A673 (cell line): ENCODE measurements at regions not wholly inside any gene's neighbourhood (a gene's known extent, or its start where the extent isn't known, plus 50 kb on each side); places are given as distances from the start of the nearest gene placed in this dataset.

Experiments
- BruUV-seq: library from RNA; stranded (reverse); fragments of 400-500 nt; replicated peaks from 2 replicates; lab custom pipeline; 2021; lab: Mats Ljungman, UMichigan
- CTCF ChIA-PET: fragments of 300-600 bp; sonication (Branson Sonifier 250); formaldehyde crosslinking; loops from one replicate; lab custom pipeline; 2022; ENCODE audit warnings: antibody characterized with exemption; lab: Charles Lee
- POLR2A ChIA-PET: fragments of 300-600 bp; sonication (Branson Sonifier 250); formaldehyde crosslinking; loops from one replicate; lab custom pipeline; 2022; ENCODE audit warnings: antibody characterized with exemption; ENCODE audit not compliant: low non-redundant PET; lab: Charles Lee
- DNase-seq: peaks from one replicate; pipeline ENCODE4 v3.0.0-alpha.2; 2015; ENCODE audit warnings: low spot score
- H3K27ac ChIP-seq: fragments of 200-600 bp; sonication (generic); 2 replicates; pipeline ENCODE4 v1.5.1; 2016; ENCODE audit warnings: mixed run types, low read depth, mild to moderate bottlenecking, mixed read lengths, antibody characterized with exemption, low read length; ENCODE audit not compliant: poor library complexity, severe bottlenecking
- H3K27me3 ChIP-seq: fragments of 200-600 bp; sonication (generic); replicated peaks from 2 replicates; pipeline ENCODE4 v1.6.1; 2017; ENCODE audit warnings: mixed run types, low read depth, mild to moderate bottlenecking, mixed read lengths, antibody characterized with exemption, low read length; ENCODE audit not compliant: insufficient read depth, poor library complexity
- H3K36me3 ChIP-seq: fragments of 200-600 bp; sonication (generic); 2 replicates; pipeline ENCODE4 v1.6.1; 2016; ENCODE audit warnings: mixed run types, mild to moderate bottlenecking, mixed read lengths, antibody characterized with exemption, low read length; ENCODE audit not compliant: insufficient read depth, poor library complexity, severe bottlenecking
- H3K4me1 ChIP-seq: fragments of 200-600 bp; sonication (generic); 2 replicates; pipeline ENCODE4 v1.6.1; 2017; ENCODE audit warnings: mixed run types, mild to moderate bottlenecking, mixed read lengths, antibody characterized with exemption, low read length; ENCODE audit not compliant: insufficient read depth, poor library complexity, severe bottlenecking
- H3K4me3 ChIP-seq: fragments of 200-600 bp; sonication (generic); 2 replicates; pipeline ENCODE4 v1.5.1; 2016; ENCODE audit warnings: low read depth, mixed run types, mild to moderate bottlenecking, mixed read lengths, low read length; ENCODE audit not compliant: poor library complexity, severe bottlenecking
- H3K9me3 ChIP-seq: fragments of 200-600 bp; sonication (generic); 2 replicates; pipeline ENCODE4 v1.6.1; 2016; ENCODE audit warnings: mixed run types, low read depth, mild to moderate bottlenecking, mixed read lengths, antibody characterized with exemption, low read length; ENCODE audit not compliant: poor library complexity, severe bottlenecking
- CTCF ChIP-seq: fragments of 300-800, 200-600 bp; sonication (generic); conservative IDR thresholded peaks from 2 replicates; pipeline ENCODE4 v1.5.1; 2017; ENCODE audit warnings: low read depth, mild to moderate bottlenecking, antibody characterized with exemption, low read length, moderate library complexity, mixed read lengths
- EZH2 ChIP-seq: fragments of 200-600 bp; sonication (generic); IDR thresholded peaks from 2 replicates; pipeline ENCODE4 v1.6.1; 2017; ENCODE audit warnings: borderline replicate concordance, low read depth, mild to moderate bottlenecking, mixed read lengths, antibody characterized with exemption, low read length; ENCODE audit not compliant: poor library complexity, severe bottlenecking
- intact Hi-C: fragments of 100-400 bp; cut with micrococcal nuclease; formaldehyde crosslinking; loops from one replicate; pipeline ENCODE4 v1.10.0; 2022; ENCODE audit not compliant: unreplicated experiment

- no peaks in the 10 kb centered on the region for H3K27me3 ChIP-seq
- peaks cover 14% of the 10 kb centered on the region for H3K9me3 ChIP-seq
- no peak overlapping the region for H3K27ac ChIP-seq
- POLR2A ChIA-PET: no interaction called here
- BruUV-seq: no TSS peak
- no peaks in the 10 kb centered on the region for H3K36me3 ChIP-seq
- intact Hi-C loops: no loop called here
- TF ChIP-seq CTCF: no peak
- no peak for TF ChIP-seq EZH2
- H3K4me1 ChIP-seq: no peaks in the 10 kb centered on the region
- CTCF ChIA-PET: no interaction called here
- no peak for DNase-seq
- no peak overlapping the region for H3K4me3 ChIP-seq
Observed at GRCh38 chr1:30200161-30200560, 523.2 kb downstream of the MATN1 start.

GRCh38 chr1:30199563-30199962 is 523.8 kb downstream of the MATN1 start:
- H3K9me3 ChIP-seq: peaks cover 14% of the 10 kb centered on the region
- no peaks in the 10 kb centered on the region for H3K36me3 ChIP-seq
- H3K4me3 ChIP-seq: no peak overlapping the region
- H3K27me3 ChIP-seq: no peaks in the 10 kb centered on the region
- TF ChIP-seq CTCF: no peak
- no peak for TF ChIP-seq EZH2
- ChIA-PET POLR2A (no interaction called here), CTCF (interaction anchor here (0.6 kb wide), 1 partner anchor 448 kb away, joined by 3 read pairs; no protein-coding TSS in a partner anchor)
- intact Hi-C loops: no loop called here
- no peak overlapping the region for H3K27ac ChIP-seq
- BruUV-seq: no TSS peak
- H3K4me1 ChIP-seq: no peaks in the 10 kb centered on the region
- DNase-seq: no peak

GRCh38 chr1:30198795-30199403 is 524.5 kb downstream of the MATN1 start:
- Histone ChIP-seq H3K27me3 (no peaks in the 10 kb centered on the region), H3K9me3 (peaks cover 14% of the 10 kb centered on the region), H3K27ac (no peak overlapping the region), H3K4me1 (no peaks in the 10 kb centered on the region), H3K4me3 (no peak overlapping the region), H3K36me3 (no peaks in the 10 kb centered on the region)
- ChIA-PET CTCF (interaction anchor here (0.6 kb wide), 1 partner anchor 448 kb away, joined by 3 read pairs; no protein-coding TSS in a partner anchor), POLR2A (interaction anchor here (0.6 kb wide), 1 partner anchor 1814 kb away, joined by 3 read pairs; no protein-coding TSS in a partner anchor)
- no TSS peak for BruUV-seq
- TF ChIP-seq EZH2 (no peak), CTCF (no peak)
- no peak for DNase-seq
- intact Hi-C loops: no loop called here
